GM23338 (cell line): ENCODE measurements at regions not wholly inside any gene's neighbourhood (a gene's known extent, or its start where the extent isn't known, plus 50 kb on each side); places are given as distances from the start of the nearest gene placed in this dataset.

Experiments used
- ATAC-seq: fragments of 200-7000 bp; cut with Tn5 transposase; 3 replicates; pipeline ENCODE4 v1.9.1; 2020
- DNase-seq: peaks from one replicate; pipeline ENCODE4 v3.0.0-alpha.2; 2015; ENCODE audit warnings: low spot score
- H2AFZ ChIP-seq: fragments of 200-600 bp; sonication (generic); 2 replicates; pipeline ENCODE4 v1.8.0; 2016; ENCODE audit warnings: antibody characterized with exemption, mild to moderate bottlenecking, moderate library complexity
- H3F3A ChIP-seq: fragments of 200-600 bp; sonication (generic); replicated peaks from 2 replicates; pipeline ENCODE4 v1.8.0; 2017; ENCODE audit warnings: antibody characterized with exemption, mixed run types, low read depth
- H3K27ac ChIP-seq: fragments of 200-600 bp; sonication (generic); 2 replicates; pipeline ENCODE4 v1.6.1; 2016; ENCODE audit warnings: low read depth
- H3K27me3 ChIP-seq: fragments of 200-600 bp; sonication (generic); 2 replicates; pipeline ENCODE4 v1.8.0; 2016; ENCODE audit warnings: mild to moderate bottlenecking, mixed run types, moderate library complexity; ENCODE audit not compliant: insufficient read depth
- H3K36me3 ChIP-seq: fragments of 200-600 bp; sonication (generic); 2 replicates; pipeline ENCODE4 v1.8.0; 2016; ENCODE audit warnings: mild to moderate bottlenecking; ENCODE audit not compliant: insufficient read depth
- H3K4me1 ChIP-seq: fragments of 200-600 bp; sonication (generic); 2 replicates; pipeline ENCODE4 v1.8.0; 2016; ENCODE audit warnings: mild to moderate bottlenecking, moderate library complexity; ENCODE audit not compliant: insufficient read depth
- H3K4me2 ChIP-seq: fragments of 200-600 bp; sonication (generic); 2 replicates; pipeline ENCODE4 v1.7.1; 2017; ENCODE audit warnings: mixed run types
- H3K4me3 ChIP-seq: fragments of 200-600 bp; sonication (generic); 2 replicates; pipeline ENCODE4 v1.6.1; 2016; ENCODE audit warnings: mixed run types
- H3K79me2 ChIP-seq: fragments of 200-600 bp; sonication (generic); replicated peaks from 2 replicates; pipeline ENCODE4 v1.8.0; 2017; ENCODE audit warnings: mild to moderate bottlenecking; ENCODE audit not compliant: insufficient read depth
- H3K9me2 ChIP-seq: fragments of 200-600 bp; sonication (generic); 2 replicates; pipeline ENCODE4 v1.8.0; 2017; ENCODE audit not compliant: insufficient read depth
- H4K20me1 ChIP-seq: fragments of 200-600 bp; sonication (generic); replicated peaks from 2 replicates; pipeline ENCODE4 v1.8.0; 2017; ENCODE audit warnings: mild to moderate bottlenecking; ENCODE audit not compliant: insufficient read depth
- H3K27ac Mint-ChIP-seq: 2 replicates; pipeline ENCODE4 v1.8.0; 2020; ENCODE audit warnings: inconsistent platforms, mild to moderate bottlenecking, moderate library complexity, mixed read lengths
- H3K27me3 Mint-ChIP-seq: 3 replicates; pipeline ENCODE4 v1.8.0; 2022; ENCODE audit warnings: low read depth, mild to moderate bottlenecking, moderate library complexity, mixed read lengths, inconsistent platforms; ENCODE audit not compliant: insufficient read depth, poor library complexity
- H3K36me3 Mint-ChIP-seq: 3 replicates; pipeline ENCODE4 v1.8.0; 2021; ENCODE audit warnings: low read depth, mild to moderate bottlenecking, inconsistent platforms, moderate library complexity, mixed read lengths
- H3K4me1 Mint-ChIP-seq: 3 replicates; pipeline ENCODE4 v1.8.0; 2020; ENCODE audit warnings: mild to moderate bottlenecking, inconsistent platforms, mixed read lengths
- H3K4me3 Mint-ChIP-seq: 3 replicates; pipeline ENCODE4 v1.8.0; 2021; ENCODE audit warnings: moderate library complexity, mild to moderate bottlenecking, inconsistent platforms, mixed read lengths
- H3K9me3 Mint-ChIP-seq: 3 replicates; pipeline ENCODE4 v1.8.0; 2020; ENCODE audit warnings: moderate library complexity, mild to moderate bottlenecking, inconsistent platforms, mixed read lengths
- CREB1 ChIP-seq: fragments of 250-450 bp; sonication (Bioruptor Pico); IDR thresholded peaks from 2 replicates; pipeline ENCODE4 v1.5.0; 2020; ENCODE audit warnings: low read depth, mild to moderate bottlenecking, moderate library complexity
- CTCF ChIP-seq, 2 experiments: fragments of 200-600 bp in 1 of 2; sonication (generic) in 1 of 2; conservative IDR thresholded peaks; 2 replicates each; pipeline versions ENCODE4 v1.5.1 to v1.6.1; 2016 to 2017; ENCODE audit warnings: antibody characterized with exemption in 2 of 2, low read depth in 2 of 2, mild to moderate bottlenecking in 2 of 2, moderate library complexity in 1 of 2
- ETS1 ChIP-seq: IDR thresholded peaks from 2 replicates; pipeline ENCODE4 v1.6.1; 2016; ENCODE audit warnings: antibody characterized with exemption
- EZH2 ChIP-seq: fragments of 200-600 bp; sonication (generic); IDR thresholded peaks from one replicate; pipeline ENCODE4 v1.8.0; 2017; ENCODE audit warnings: antibody characterized with exemption, mild to moderate bottlenecking, low read depth; ENCODE audit not compliant: unreplicated experiment
- EZH2phosphoT487 ChIP-seq: fragments of 200-600 bp; sonication (generic); IDR thresholded peaks from one replicate; pipeline ENCODE4 v1.8.1; 2018; ENCODE audit warnings: antibody characterized with exemption; ENCODE audit not compliant: unreplicated experiment
- JUNB ChIP-seq: IDR thresholded peaks from one replicate; pipeline ENCODE4 v1.6.1; 2016; ENCODE audit warnings: antibody characterized with exemption; ENCODE audit not compliant: unreplicated experiment
- NANOG ChIP-seq: IDR thresholded peaks from 2 replicates; pipeline ENCODE4 v1.6.1; 2016; ENCODE audit warnings: antibody characterized with exemption, borderline replicate concordance
- POLR2AphosphoS5 ChIP-seq: IDR thresholded peaks from 2 replicates; pipeline ENCODE4 v1.6.1; 2016; ENCODE audit warnings: antibody characterized with exemption, low read depth
- REST ChIP-seq: IDR thresholded peaks from one replicate; pipeline ENCODE4 v1.6.1; 2018; ENCODE audit warnings: antibody characterized with exemption; ENCODE audit not compliant: unreplicated experiment
- STAT1 ChIP-seq: IDR thresholded peaks from one replicate; pipeline ENCODE4 v1.6.1; 2016; ENCODE audit warnings: antibody characterized with exemption; ENCODE audit not compliant: unreplicated experiment
- ZNF114 ChIP-seq: fragments of 250-450 bp; sonication (Bioruptor Pico); IDR thresholded peaks from 2 replicates; pipeline ENCODE4 v1.5.0; 2020; ENCODE audit warnings: mild to moderate bottlenecking, moderate library complexity
- ZNF331 ChIP-seq: fragments of 250-450 bp; sonication (Bioruptor Pico); IDR thresholded peaks from 2 replicates; pipeline ENCODE4 v1.5.0; 2020; ENCODE audit warnings: low read depth, mild to moderate bottlenecking, moderate library complexity
- ZNF462 ChIP-seq: fragments of 250-450 bp; sonication (Bioruptor Pico); IDR thresholded peaks from 2 replicates; pipeline ENCODE4 v1.5.0; 2020; ENCODE audit warnings: mild to moderate bottlenecking, moderate library complexity

- Mint-ChIP-seq H3K27ac (0 out of 2 replicates have a peak overlapping the region, but pooled peaks have one; percentile 1), H3K4me3 (no peak overlapping the region), H3K4me1 (peaks cover 16% of the 10 kb centered on the region; the same call in 2 of the 3 replicates)
These were observed 80.0 kb upstream of the TIAM1 start for GRCh38 chr21:31424058-31424457.

More at GRCh38 chr21:31424058-31424457, 80.0 kb upstream of the TIAM1 start:
- Histone ChIP-seq H3K79me2 (no peaks in the 10 kb centered on the region), H3K4me2 (no peak overlapping the region), H4K20me1 (no peaks in the 10 kb centered on the region), H3K27me3 (no peaks in the 10 kb centered on the region), H3K4me3 (no peak overlapping the region), H2AFZ (no peak overlapping the region), H3K27ac (no peak overlapping the region), H3K9me2 (no peaks in the 10 kb centered on the region), H3K36me3 (no peaks in the 10 kb centered on the region), H3K4me1 (no peaks in the 10 kb centered on the region), H3F3A (no peaks in the 10 kb centered on the region)
- Mint-ChIP-seq H3K9me3 (no peaks in the 10 kb centered on the region), H3K27me3 (no peaks in the 10 kb centered on the region), H3K36me3 (no peaks in the 10 kb centered on the region; the same call in 2 of the 3 replicates)
- no peak for DNase-seq
- no peak for ATAC-seq
- no peak for TF ChIP-seq ZNF331 (CRISPR knock-in tag)
- no peak for TF ChIP-seq STAT1
- no peak for TF ChIP-seq NANOG
- TF ChIP-seq EZH2phosphoT487, result no peak
- TF ChIP-seq JUNB, result no peak
- TF ChIP-seq CREB1 (CRISPR knock-in tag), result no peak
- TF ChIP-seq CTCF (conservative IDR thresholded peaks at IDR 0.05; ENCODE audit: low read depth in 2 of 2), result no peak
- TF ChIP-seq POLR2AphosphoS5, result no peak
- no peak for TF ChIP-seq ETS1
- no peak for TF ChIP-seq EZH2
- no peak for TF ChIP-seq ZNF114 (CRISPR knock-in tag)
- TF ChIP-seq ZNF462 (CRISPR knock-in tag), result no peak
- no peak for TF ChIP-seq REST
